Gastroesophageal sphincter (tissue), 4 donors: ENCODE measurements at regions not wholly inside any gene's neighbourhood (a gene's known extent, or its start where the extent isn't known, plus 50 kb on each side); places are given as distances from the start of the nearest gene placed in this dataset.

ENCODE experiments used
- ATAC-seq: fragments of 150-250 bp; one replicate; pipeline ENCODE4 v1.9.1; 2016; ENCODE audit warnings: mild to moderate bottlenecking, moderate library complexity
- H3K27ac ChIP-seq, 4 donors: fragments of 200-600 bp; sonication (generic) in 3 of 4; 1 replicate in 3 of 4; 2 replicates in 1 of 4; pipeline ENCODE4 v1.5.1; 2016 to 2019
- H3K27me3 ChIP-seq: fragments of 200-600 bp; sonication (generic); one replicate; pipeline ENCODE4 v1.5.1; 2019
- H3K36me3 ChIP-seq, 2 donors: fragments of 200-600 bp; sonication (generic); one replicate each; pipeline ENCODE4 v1.5.1; 2019; ENCODE audit warnings: control low read depth in 1 of 2
- H3K4me1 ChIP-seq, 3 donors: fragments of 200-600 bp; sonication (generic); 1 replicate in 2 of 3; 2 replicates in 1 of 3; pipeline ENCODE4 v1.5.1; 2016 to 2019; ENCODE audit warnings: control low read depth in 2 of 3
- H3K4me3 ChIP-seq, 2 donors: fragments of 200-600 bp; sonication (generic); one replicate each; pipeline ENCODE4 v1.5.1; 2019; ENCODE audit warnings: mild to moderate bottlenecking in 1 of 2, moderate library complexity in 1 of 2
- H3K9me3 ChIP-seq, 3 donors: fragments of 200-600 bp; sonication (generic); one replicate each; pipeline ENCODE4 v1.5.1; 2017 to 2019; ENCODE audit warnings: control low read depth in 2 of 3
- CTCF ChIP-seq, 4 experiments: fragments of 200-600 bp in 2 of 4; fragments of 450-650 bp in 2 of 4; sonication (generic) in 1 of 4; IDR thresholded peaks; one replicate each; pipeline ENCODE4 v1.5.1; 2017 to 2019; ENCODE audit warnings: antibody characterized with exemption in 4 of 4, mild to moderate bottlenecking in 2 of 4, moderate library complexity in 2 of 4
- EP300 ChIP-seq: sonication (generic); formaldehyde crosslinking; IDR thresholded peaks from one replicate; pipeline ENCODE4 v1.6.1; 2017; ENCODE audit warnings: antibody characterized with exemption, mild to moderate bottlenecking
- POLR2A ChIP-seq, 2 donors: fragments of 450-650 bp; IDR thresholded peaks; one replicate each; pipeline ENCODE4 v1.6.1; 2017; ENCODE audit warnings: antibody characterized with exemption in 2 of 2, mild to moderate bottlenecking in 2 of 2, moderate library complexity in 1 of 2
- POLR2AphosphoS5 ChIP-seq: sonication (generic); formaldehyde crosslinking; IDR thresholded peaks from one replicate; pipeline ENCODE4 v1.6.1; 2017; ENCODE audit warnings: antibody characterized with exemption
- whole genome bisulfite sequencing, 2 donors: methylation state at CpG; one replicate each; pipeline ENCODE4 v1.1.5; 2018; ENCODE audit warnings: low coverage in 1 of 2; 5-methylcytosine and 5-hydroxymethylcytosine counted together

GRCh38 chr14:45867046-45867894 is 614.3 kb upstream of the MIS18BP1 start:
- Histone ChIP-seq H3K27me3 (no peaks in the 10 kb centered on the region), H3K36me3 (no peaks in the 10 kb centered on the region)
- ATAC-seq, result no peak

DNA sequence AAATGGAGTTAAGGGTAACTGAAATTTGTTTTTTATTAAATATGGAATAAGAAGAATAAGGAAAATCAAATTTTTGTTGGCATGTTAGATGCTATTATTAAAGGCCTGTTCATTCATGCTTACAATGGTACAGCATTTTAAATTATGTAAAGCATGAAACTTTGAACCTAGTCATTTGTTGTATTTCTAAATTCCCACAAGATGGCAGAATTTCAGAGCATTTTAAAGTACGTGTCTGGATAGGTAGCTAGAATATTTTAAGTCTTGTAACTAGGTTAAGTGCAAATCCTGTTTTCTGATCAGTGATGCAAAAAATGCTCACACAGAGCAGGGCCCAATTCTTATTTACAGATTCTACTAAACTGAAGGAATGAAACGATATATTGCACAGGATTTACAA is 585.6 kb upstream of the MIS18BP1 start:
- H3K36me3 ChIP-seq, result no peaks in the 10 kb centered on the region
- no peak overlapping the region for H3K4me3 ChIP-seq
- no peaks in the 10 kb centered on the region for H3K27me3 ChIP-seq
- no peak for ATAC-seq
- H3K9me3 ChIP-seq, result no peaks in the 10 kb centered on the region
- peak in 1 of 4 experiments; percentile 25 for TF ChIP-seq CTCF (IDR thresholded peaks at IDR 0.05)
- no peak for TF ChIP-seq POLR2A (IDR thresholded peaks at IDR 0.05)
- WGBS, 2 donors, result 26 to 38% methylated on average over 2 of the region's 2 CpGs
- H3K4me1 ChIP-seq, result no peaks in the 10 kb centered on the region
- no peak overlapping the region for H3K27ac ChIP-seq

More at GRCh38 chr14:45867046-45867894, 614.3 kb upstream of the MIS18BP1 start:
- TF ChIP-seq CTCF (IDR thresholded peaks at IDR 0.05), result no peak
- TF ChIP-seq POLR2AphosphoS5, result no peak
- TF ChIP-seq POLR2A (IDR thresholded peaks at IDR 0.05), result no peak
- TF ChIP-seq EP300, result no peak
- no peak overlapping the region for H3K4me3 ChIP-seq
- H3K27ac ChIP-seq, result no peak overlapping the region
- H3K9me3 ChIP-seq, result no peaks in the 10 kb centered on the region
- WGBS, 2 donors, result 74 to 84% methylated on average over 3 of the region's 3 CpGs
- no peaks in the 10 kb centered on the region for H3K4me1 ChIP-seq

DNA sequence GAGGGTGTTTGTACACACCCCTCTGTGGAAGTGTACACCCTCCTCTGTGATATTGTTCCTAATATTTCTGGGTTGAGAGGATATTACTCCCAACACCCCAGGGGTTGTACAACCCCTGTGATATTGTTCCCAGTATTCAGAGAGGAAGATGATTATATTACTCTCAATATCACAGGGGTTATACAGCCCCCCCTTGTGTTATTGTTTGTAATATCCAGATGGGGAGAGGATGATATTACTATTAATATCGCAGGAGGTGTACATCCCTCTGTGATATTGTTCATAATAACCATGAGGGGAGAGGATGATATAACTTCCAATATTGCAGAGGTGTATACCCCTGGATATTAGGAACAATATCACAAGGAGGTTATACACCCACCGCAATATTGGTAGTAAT is 566.1 kb upstream of the MIS18BP1 start:
- H3K27ac ChIP-seq, result no peak overlapping the region
- TF ChIP-seq EP300, result no peak
- TF ChIP-seq POLR2A (IDR thresholded peaks at IDR 0.05), result no peak
- no peak for TF ChIP-seq CTCF (IDR thresholded peaks at IDR 0.05)
- TF ChIP-seq POLR2AphosphoS5, result no peak
- H3K27me3 ChIP-seq, result no peaks in the 10 kb centered on the region
- H3K4me1 ChIP-seq, result no peaks in the 10 kb centered on the region
- no peak overlapping the region for H3K4me3 ChIP-seq
- H3K36me3 ChIP-seq, result no peaks in the 10 kb centered on the region
- no peaks in the 10 kb centered on the region for H3K9me3 ChIP-seq
- WGBS, 2 donors, result 94 to 100% methylated on average over 2 of the region's 2 CpGs
- no peak for ATAC-seq

DNA sequence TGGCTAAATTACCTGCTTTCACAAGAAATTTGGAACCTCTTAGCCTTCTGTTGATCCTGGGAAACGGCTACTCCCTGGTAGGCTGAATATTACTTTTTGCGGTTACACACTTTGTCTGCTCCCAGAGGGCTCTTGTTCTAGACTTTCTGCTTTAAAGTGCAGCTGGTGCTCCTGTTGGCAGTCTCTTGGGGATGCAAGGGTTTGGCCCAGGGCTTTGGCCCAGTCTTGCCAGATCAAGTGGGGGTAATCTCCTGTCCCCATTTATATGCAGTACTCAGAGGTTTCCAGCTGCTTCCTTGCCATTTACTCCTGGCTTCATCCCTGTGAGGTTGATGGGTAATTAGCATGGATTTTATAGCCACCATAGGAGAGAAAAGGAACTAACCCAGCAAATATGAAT is 558.2 kb upstream of the MIS18BP1 start:
- Histone ChIP-seq H3K9me3 (no peaks in the 10 kb centered on the region), H3K4me1 (peaks cover 0 to 10% (median 4%) of the 10 kb centered on the region in 3 donors), H3K36me3 (no peaks in the 10 kb centered on the region), H3K4me3 (no peak overlapping the region), H3K27me3 (no peaks in the 10 kb centered on the region), H3K27ac (no peak overlapping the region)
- TF ChIP-seq EP300 (no peak), POLR2AphosphoS5 (no peak), POLR2A (IDR thresholded peaks at IDR 0.05) (no peak), CTCF (IDR thresholded peaks at IDR 0.05) (no peak)
- ATAC-seq, result no peak
- WGBS, 2 donors, result 80 to 81% methylated on average over 2 of the region's 2 CpGs
